ENCODE measurements at regions not wholly inside any gene's neighbourhood (a gene's known extent, or its start where the extent isn't known, plus 50 kb on each side); places are given as distances from the start of the nearest gene placed in this dataset.

GRCh38 chr7:12102527-12102926 is 108.6 kb upstream of the TMEM106B start:
- TF ChIP-seq, protein P1, sequence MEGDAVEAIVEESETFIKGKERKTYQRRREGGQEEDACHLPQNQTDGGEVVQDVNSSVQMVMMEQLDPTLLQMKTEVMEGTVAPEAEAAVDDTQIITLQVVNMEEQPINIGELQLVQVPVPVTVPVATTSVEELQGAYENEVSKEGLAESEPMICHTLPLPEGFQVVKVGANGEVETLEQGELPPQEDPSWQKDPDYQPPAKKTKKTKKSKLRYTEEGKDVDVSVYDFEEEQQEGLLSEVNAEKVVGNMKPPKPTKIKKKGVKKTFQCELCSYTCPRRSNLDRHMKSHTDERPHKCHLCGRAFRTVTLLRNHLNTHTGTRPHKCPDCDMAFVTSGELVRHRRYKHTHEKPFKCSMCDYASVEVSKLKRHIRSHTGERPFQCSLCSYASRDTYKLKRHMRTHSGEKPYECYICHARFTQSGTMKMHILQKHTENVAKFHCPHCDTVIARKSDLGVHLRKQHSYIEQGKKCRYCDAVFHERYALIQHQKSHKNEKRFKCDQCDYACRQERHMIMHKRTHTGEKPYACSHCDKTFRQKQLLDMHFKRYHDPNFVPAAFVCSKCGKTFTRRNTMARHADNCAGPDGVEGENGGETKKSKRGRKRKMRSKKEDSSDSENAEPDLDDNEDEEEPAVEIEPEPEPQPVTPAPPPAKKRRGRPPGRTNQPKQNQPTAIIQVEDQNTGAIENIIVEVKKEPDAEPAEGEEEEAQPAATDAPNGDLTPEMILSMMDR (IDR thresholded peaks at IDR 0.05; ENCODE audit: low read depth, low read length, poor library complexity, severe bottlenecking) = no peak
- no peak for TF ChIP-seq EZH2phosphoT487 (IDR thresholded peaks at IDR 0.05; ENCODE audit: borderline replicate concordance, low read length)
